HEK293T (cell line): ENCODE measurements at regions not wholly inside any gene's neighbourhood (a gene's known extent, or its start where the extent isn't known, plus 50 kb on each side); places are given as distances from the start of the nearest gene placed in this dataset.

Experiments used
- CTCF ChIA-PET: fragments of 350-600 bp; formaldehyde crosslinking; extraction: SDS; loops from one replicate; lab custom pipeline; 2021; ENCODE audit warnings: antibody characterized with exemption, inconsistent platforms; lab: Yijun Ruan, JAX
- POLR2A ChIA-PET: fragments of 350-600 bp; formaldehyde crosslinking; extraction: SDS; loops from one replicate; lab custom pipeline; 2020; ENCODE audit warnings: antibody characterized with exemption, inconsistent platforms; lab: Yijun Ruan, JAX
- DNase-seq: peaks from one replicate; pipeline ENCODE4 v3.0.0; 2012; ENCODE audit warnings: mixed read lengths; ENCODE audit errors: extremely low spot score
- ARNT ChIP-seq: fragments of 450-650 bp; IDR thresholded peaks from 2 replicates; pipeline ENCODE4 v1.6.1; 2017; ENCODE audit warnings: mild to moderate bottlenecking
- BHLHE40 ChIP-seq: fragments of 450-650 bp; IDR thresholded peaks from 2 replicates; pipeline ENCODE4 v1.6.1; 2016; ENCODE audit warnings: mild to moderate bottlenecking, moderate library complexity, borderline replicate concordance
- CTBP1 ChIP-seq: fragments of 450-650 bp; IDR thresholded peaks from 2 replicates; pipeline ENCODE4 v1.6.1; 2016; ENCODE audit warnings: borderline replicate concordance
- ELF4 ChIP-seq: fragments of 450-650 bp; IDR thresholded peaks from 2 replicates; pipeline ENCODE4 v1.6.1; 2017; ENCODE audit warnings: antibody characterized with exemption
- FOXA1 ChIP-seq: fragments of 450-650 bp; IDR thresholded peaks from 2 replicates; pipeline ENCODE4 v1.6.1; 2016; ENCODE audit warnings: mild to moderate bottlenecking
- FOXK2 ChIP-seq: fragments of 450-650 bp; IDR thresholded peaks from 2 replicates; pipeline ENCODE4 v1.6.1; 2016; ENCODE audit warnings: mild to moderate bottlenecking
- FOXM1 ChIP-seq: fragments of 450-650 bp; IDR thresholded peaks from 2 replicates; pipeline ENCODE4 v1.6.1; 2017; ENCODE audit warnings: mild to moderate bottlenecking, borderline replicate concordance
- HDGF ChIP-seq: fragments of 450-650 bp; IDR thresholded peaks from 2 replicates; pipeline ENCODE4 v1.6.1; 2017; ENCODE audit warnings: antibody characterized with exemption, borderline replicate concordance
- L3MBTL2 ChIP-seq: fragments of 450-650 bp; conservative IDR thresholded peaks from 2 replicates; pipeline ENCODE4 v1.6.1; 2016; ENCODE audit warnings: mild to moderate bottlenecking
- LEF1 ChIP-seq: fragments of 450-650 bp; IDR thresholded peaks from 2 replicates; pipeline ENCODE4 v1.6.1; 2017; ENCODE audit warnings: mild to moderate bottlenecking, borderline replicate concordance
- NFRKB ChIP-seq: fragments of 450-650 bp; IDR thresholded peaks from 2 replicates; pipeline ENCODE4 v1.6.1; 2016; ENCODE audit warnings: mild to moderate bottlenecking, moderate library complexity
- PKNOX1 ChIP-seq: fragments of 450-650 bp; IDR thresholded peaks from 2 replicates; pipeline ENCODE4 v1.6.1; 2016
- SP1 ChIP-seq: fragments of 450-650 bp; IDR thresholded peaks from 2 replicates; pipeline ENCODE4 v1.6.1; 2017
- SUZ12 ChIP-seq: fragments of 450-650 bp; IDR thresholded peaks from 2 replicates; pipeline ENCODE4 v1.6.1; 2016; ENCODE audit warnings: mild to moderate bottlenecking
- TARDBP ChIP-seq: fragments of 450-650 bp; IDR thresholded peaks from 2 replicates; pipeline ENCODE4 v1.6.1; 2016
- ZNF384 ChIP-seq: fragments of 450-650 bp; IDR thresholded peaks from 2 replicates; pipeline ENCODE4 v1.6.1; 2016

GRCh38 chr10:36194276-36194675 lies 552.2 kb upstream of the FZD8 start:
- TF ChIP-seq ELF4, result no peak
- TF ChIP-seq ARNT, result no peak
- no peak for TF ChIP-seq PKNOX1
- TF ChIP-seq FOXA1, result no peak
- CTCF ChIA-PET, result no interaction called here
- POLR2A ChIA-PET, result no interaction called here
- DNase-seq, result no peak

DNA sequence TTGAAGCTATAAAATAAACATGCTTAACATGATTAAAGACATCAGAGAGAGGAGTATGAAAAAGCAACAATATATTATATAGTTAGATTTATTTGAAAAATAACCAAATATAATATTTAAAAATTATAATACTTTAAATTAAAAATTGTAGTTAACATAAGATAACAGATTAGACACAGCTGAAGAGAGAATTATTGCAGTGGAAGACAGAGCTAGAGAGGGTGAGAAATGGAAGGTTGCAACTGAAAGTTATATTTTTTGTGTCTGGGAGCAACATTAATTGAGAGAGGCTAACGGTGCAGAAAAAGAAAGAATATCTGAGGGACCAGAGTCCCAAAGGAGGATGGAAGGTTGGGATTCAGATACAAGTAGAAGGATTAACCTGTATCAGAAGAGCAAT lies 548.9 kb upstream of the FZD8 start:
- ChIA-PET POLR2A (no interaction called here), CTCF (no interaction called here)
- no peak for DNase-seq
- no peak for TF ChIP-seq SUZ12
- no peak for TF ChIP-seq ARNT
- TF ChIP-seq HDGF, result no peak
- TF ChIP-seq SP1, result no peak
- no peak for TF ChIP-seq NFRKB
- TF ChIP-seq PKNOX1, result no peak
- no peak for TF ChIP-seq L3MBTL2
- TF ChIP-seq ELF4, result no peak
- no peak for TF ChIP-seq BHLHE40
- no peak for TF ChIP-seq FOXM1
- TF ChIP-seq TARDBP, result no peak
- no peak for TF ChIP-seq FOXA1

DNA sequence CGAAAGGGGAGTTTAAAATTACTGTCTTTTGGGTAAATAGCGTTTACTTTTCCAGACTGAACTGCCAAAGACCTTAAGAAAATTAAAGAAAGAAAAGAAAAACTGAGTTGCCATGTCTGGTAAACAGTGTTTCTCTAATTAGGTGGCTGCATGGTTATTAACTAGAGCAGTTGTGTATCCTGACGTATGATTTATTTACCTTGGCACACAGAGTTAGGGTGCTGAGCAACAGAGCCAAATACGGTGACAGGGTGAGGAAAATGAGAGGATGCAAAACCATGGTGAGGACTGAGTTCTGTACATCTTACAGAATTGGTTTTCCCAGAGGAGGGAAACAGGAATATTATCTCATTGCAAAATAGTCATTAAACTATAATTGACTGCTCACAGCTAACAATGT lies 546.4 kb upstream of the FZD8 start:
- no peak for TF ChIP-seq ZNF384
- TF ChIP-seq HDGF, result no peak
- TF ChIP-seq SUZ12, result no peak
- TF ChIP-seq SP1, result no peak
- no peak for TF ChIP-seq LEF1
- TF ChIP-seq ELF4, result no peak
- no peak for TF ChIP-seq FOXA1
- no peak for TF ChIP-seq PKNOX1
- TF ChIP-seq CTBP1, result no peak
- TF ChIP-seq TARDBP, result no peak
- no peak for TF ChIP-seq FOXM1
- TF ChIP-seq L3MBTL2, result no peak
- TF ChIP-seq ARNT, result no peak
- no peak for TF ChIP-seq BHLHE40
- TF ChIP-seq NFRKB, result no peak
- no peak for TF ChIP-seq FOXK2
- CTCF ChIA-PET, result interaction anchor here (0.7 kb wide), 1 partner anchor 553 kb away, joined by 4 read pairs; no protein-coding TSS in a partner anchor
- DNase-seq, result no peak
- POLR2A ChIA-PET, result no interaction called here

DNA sequence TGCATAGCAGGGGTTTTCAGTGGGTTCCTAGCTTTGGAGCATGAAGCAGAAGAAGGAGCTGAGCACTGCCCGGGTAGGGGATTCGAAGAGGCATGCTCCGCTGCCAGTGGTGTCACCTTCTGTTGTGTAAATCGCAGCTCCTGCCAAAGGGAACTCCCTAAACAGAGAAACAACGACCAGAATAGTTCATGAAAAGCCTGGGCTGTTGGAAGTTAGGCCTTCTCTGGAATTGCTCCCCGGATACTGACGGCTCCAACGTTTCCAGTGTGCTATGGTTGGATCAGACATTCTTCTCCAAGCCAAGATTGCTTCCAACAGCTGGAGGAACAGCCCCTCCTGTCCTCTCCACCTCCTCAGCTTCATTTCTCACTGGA lies 546.0 kb upstream of the FZD8 start:
- TF ChIP-seq ARNT (no peak), NFRKB (no peak), SUZ12 (no peak)
- DNase-seq, result no peak
- POLR2A ChIA-PET, result no interaction called here
- CTCF ChIA-PET, result interaction anchor here (0.7 kb wide), 1 partner anchor 553 kb away, joined by 4 read pairs; no protein-coding TSS in a partner anchor

- no peak for DNase-seq
- POLR2A ChIA-PET, result no interaction called here
- TF ChIP-seq ELF4, result no peak
- no peak for TF ChIP-seq TARDBP
- no peak for TF ChIP-seq NFRKB
- TF ChIP-seq SUZ12, result no peak
- no peak for TF ChIP-seq HDGF
- no peak for TF ChIP-seq ZNF384
- TF ChIP-seq L3MBTL2, result no peak
- TF ChIP-seq FOXK2, result no peak
- TF ChIP-seq FOXM1, result no peak
- no peak for TF ChIP-seq FOXA1
- no peak for TF ChIP-seq CTBP1
- no peak for TF ChIP-seq SP1
- TF ChIP-seq BHLHE40, result no peak
- no peak for TF ChIP-seq LEF1
- TF ChIP-seq PKNOX1, result no peak
- CTCF ChIA-PET, result interaction anchor here (0.7 kb wide), 1 partner anchor 552 kb away, joined by 4 read pairs; no protein-coding TSS in a partner anchor
Measured at GRCh38 chr10:36187380-36188079, 545.4 kb upstream of the FZD8 start.

DNA sequence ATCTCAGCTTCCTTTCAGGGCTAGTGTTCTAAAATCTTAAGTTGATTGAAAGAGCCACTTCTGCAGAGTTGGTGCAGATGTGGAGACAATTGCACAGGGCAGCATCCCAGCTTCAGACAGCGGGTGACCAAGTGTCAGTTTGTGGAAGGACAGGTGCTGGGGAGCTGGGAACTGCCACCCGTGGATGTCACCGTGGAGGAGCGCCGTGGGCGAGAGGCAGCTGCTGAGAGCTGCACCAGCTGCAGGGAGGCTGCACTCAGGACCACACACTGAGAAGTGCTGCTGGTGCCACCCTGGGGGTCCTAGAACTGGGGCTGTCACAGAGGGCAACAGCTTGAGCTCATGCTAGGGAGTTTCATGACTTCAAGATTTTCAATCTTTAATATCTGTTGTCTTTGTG lies 543.0 kb upstream of the FZD8 start:
- ChIA-PET CTCF (no interaction called here), POLR2A (no interaction called here)
- TF ChIP-seq SUZ12 (no peak), PKNOX1 (no peak), ELF4 (no peak), NFRKB (no peak), HDGF (no peak), L3MBTL2 (no peak), FOXA1 (no peak), FOXM1 (no peak), CTBP1 (no peak), FOXK2 (no peak), ARNT (no peak), ZNF384 (no peak)
- no peak for DNase-seq
